OCI-LY3 (cell line): ENCODE measurements at regions not wholly inside any gene's neighbourhood (a gene's known extent, or its start where the extent isn't known, plus 50 kb on each side); places are given as distances from the start of the nearest gene placed in this dataset.

Source experiments
- H2AFZ ChIP-seq: fragments of 200-600, 300-600 bp; shearing (Covaris generic); 2 replicates; pipeline ENCODE4 v1.6.0; 2014; ENCODE audit warnings: antibody characterized with exemption, low read depth, low read length
- H3K27ac ChIP-seq: fragments of 200-600, 300-600 bp; sonication (generic); 2 replicates; pipeline ENCODE4 v1.5.1; 2014; ENCODE audit warnings: mild to moderate bottlenecking, low read length, moderate library complexity, mixed read lengths
- H3K27me3 ChIP-seq: fragments of 200-600, 300-600 bp; sonication (generic); 2 replicates; pipeline ENCODE4 v1.6.1; 2014; ENCODE audit warnings: low read depth, low read length, mixed read lengths
- H3K36me3 ChIP-seq: fragments of 200-600, 300-600 bp; sonication (generic); replicated peaks from 2 replicates; pipeline ENCODE3; 2014; ENCODE audit warnings: low read depth, low read length, mixed read lengths
- H3K4me1 ChIP-seq: fragments of 300-600, 200-600 bp; sonication (generic); 2 replicates; pipeline ENCODE4 v1.6.1; 2014; ENCODE audit warnings: low read length, mixed read lengths
- H3K4me2 ChIP-seq: fragments of 200-600, 300-600 bp; sonication (generic); 2 replicates; pipeline ENCODE4 v1.6.1; 2014; ENCODE audit warnings: low read length, mixed read lengths
- H3K4me3 ChIP-seq: fragments of 300-600, 200-600 bp; sonication (generic); 2 replicates; pipeline ENCODE4 v1.5.1; 2014; ENCODE audit warnings: antibody characterized with exemption, mild to moderate bottlenecking, low read length, moderate library complexity
- H3K79me2 ChIP-seq: fragments of 300-600, 200-600 bp; shearing (Covaris generic); 2 replicates; pipeline ENCODE4 v1.6.1; 2014; ENCODE audit warnings: mild to moderate bottlenecking, low read length, mixed read lengths
- H3K9ac ChIP-seq: fragments of 300-600, 200-600 bp; shearing (Covaris generic); 2 replicates; pipeline ENCODE4 v1.6.0; 2014; ENCODE audit warnings: mild to moderate bottlenecking, low read length, moderate library complexity
- H3K9me3 ChIP-seq: fragments of 200-600, 300-600 bp; shearing (Covaris generic); 2 replicates; pipeline ENCODE4 v1.6.1; 2014; ENCODE audit warnings: low read length, mixed read lengths; ENCODE audit not compliant: insufficient read depth
- H4K20me1 ChIP-seq: fragments of 200-600, 300-600 bp; sonication (generic); 2 replicates; pipeline ENCODE4 v1.6.1; 2016; ENCODE audit warnings: low read length, mixed read lengths; ENCODE audit not compliant: insufficient read depth
- CTCF ChIP-seq: fragments of 200-600, 300-600 bp; sonication (generic); IDR thresholded peaks from 2 replicates; pipeline ENCODE4 v1.5.1; 2014; ENCODE audit warnings: antibody characterized with exemption, low read length, low read depth
- EZH2phosphoT487 ChIP-seq: fragments of 200-600 bp; shearing (Covaris generic); IDR thresholded peaks from 2 replicates; pipeline ENCODE4 v1.6.1; 2018; ENCODE audit warnings: antibody characterized with exemption, mixed run types, low read depth

- Histone ChIP-seq H3K9me3 (no peaks in the 10 kb centered on the region), H3K4me1 (peaks cover 19% of the 10 kb centered on the region; the same call in 1 of the 2 replicates), H3K27me3 (peaks cover 15% of the 10 kb centered on the region; the same call in 1 of the 2 replicates), H3K4me3 (no peak overlapping the region), H3K27ac (no peak overlapping the region), H3K9ac (no peak overlapping the region), H3K79me2 (no peaks in the 10 kb centered on the region), H4K20me1 (no peaks in the 10 kb centered on the region), H3K4me2 (no peak overlapping the region), H2AFZ (no peak overlapping the region), H3K36me3 (no peaks in the 10 kb centered on the region)
- no peak for TF ChIP-seq CTCF
- TF ChIP-seq EZH2phosphoT487: no peak
Observed at GRCh38 chr3:157918402-157918801, 187.8 kb downstream of the SHOX2 start.

- no peak overlapping the region for H2AFZ ChIP-seq
- H3K4me2 ChIP-seq: no peak overlapping the region
- TF ChIP-seq CTCF (no peak), EZH2phosphoT487 (no peak)
Observed at GRCh38 chr3:157916672-157917071, 189.5 kb downstream of the SHOX2 start.

GRCh38 chr3:157914882-157915281 lies 191.3 kb downstream of the SHOX2 start:
- TF ChIP-seq EZH2phosphoT487 (no peak), CTCF (no peak)
- no peaks in the 10 kb centered on the region for H3K9me3 ChIP-seq
- H3K4me2 ChIP-seq: no peak overlapping the region
- no peaks in the 10 kb centered on the region for H3K27me3 ChIP-seq
- no peak overlapping the region for H3K4me3 ChIP-seq
- H2AFZ ChIP-seq: no peak overlapping the region
- H4K20me1 ChIP-seq: no peaks in the 10 kb centered on the region
- H3K79me2 ChIP-seq: no peaks in the 10 kb centered on the region
- H3K27ac ChIP-seq: no peak overlapping the region
- no peak overlapping the region for H3K9ac ChIP-seq
- H3K36me3 ChIP-seq: no peaks in the 10 kb centered on the region
- no peaks in the 10 kb centered on the region for H3K4me1 ChIP-seq

More at GRCh38 chr3:157916672-157917071, 189.5 kb downstream of the SHOX2 start:
- H3K9ac ChIP-seq: no peak overlapping the region
- H3K36me3 ChIP-seq: no peaks in the 10 kb centered on the region
- H3K4me1 ChIP-seq: peaks cover 12% of the 10 kb centered on the region; the same call in 1 of the 2 replicates
- H3K27me3 ChIP-seq: peaks cover 12% of the 10 kb centered on the region; the same call in 1 of the 2 replicates
- no peaks in the 10 kb centered on the region for H3K9me3 ChIP-seq
- no peak overlapping the region for H3K27ac ChIP-seq
- no peak overlapping the region for H3K4me3 ChIP-seq
- H4K20me1 ChIP-seq: no peaks in the 10 kb centered on the region
- no peaks in the 10 kb centered on the region for H3K79me2 ChIP-seq

GRCh38 chr3:157913741-157914150 lies 192.5 kb downstream of the SHOX2 start:
- Histone ChIP-seq H3K9me3 (no peaks in the 10 kb centered on the region), H3K27me3 (no peaks in the 10 kb centered on the region), H2AFZ (no peak overlapping the region), H3K4me1 (no peaks in the 10 kb centered on the region), H3K36me3 (no peaks in the 10 kb centered on the region), H4K20me1 (no peaks in the 10 kb centered on the region), H3K27ac (no peak overlapping the region), H3K4me2 (no peak overlapping the region), H3K9ac (no peak overlapping the region), H3K79me2 (no peaks in the 10 kb centered on the region), H3K4me3 (no peak overlapping the region)
- no peak for TF ChIP-seq EZH2phosphoT487
- no peak for TF ChIP-seq CTCF
